H1 (cell line): ENCODE measurements at regions not wholly inside any gene's neighbourhood (a gene's known extent, or its start where the extent isn't known, plus 50 kb on each side); places are given as distances from the start of the nearest gene placed in this dataset.

Experiments
- CTCF ChIA-PET: fragments of 300-600 bp; sonication (Branson Sonifier 250); formaldehyde crosslinking; loops from one replicate; lab custom pipeline; 2021; ENCODE audit not compliant: partially characterized antibody; lab: Charles Lee
- POLR2A ChIA-PET: fragments of 300-600 bp; sonication (Branson Sonifier 250); formaldehyde crosslinking; loops from one replicate; lab custom pipeline; 2021; ENCODE audit warnings: inconsistent platforms; ENCODE audit not compliant: partially characterized antibody; lab: Charles Lee
- DNase-seq, 2 experiments: peaks; one replicate each; pipeline versions ENCODE4 v3.0.0 to v3.0.0-alpha.2; 2010 to 2022; ENCODE audit warnings: low spot score in 2 of 2, low read depth in 1 of 2, mixed read lengths in 1 of 2
- FAIRE-seq: peaks from 2 replicates; lab custom pipeline; 2011; peaks lifted over from hg19 to GRCh38; lab: Jason Lieb, UNC
- H2AFZ ChIP-seq: 2 replicates; pipeline ENCODE4 v1.8.1; 2012; ENCODE audit warnings: low read length, inconsistent platforms
- H2AK5ac ChIP-seq: 2 replicates; pipeline ENCODE4 v1.6.1; 2013; ENCODE audit warnings: low read depth, low read length
- H2BK120ac ChIP-seq: replicated peaks from 2 replicates; pipeline ENCODE3; 2013; ENCODE audit warnings: low read depth, low read length, inconsistent platforms
- H2BK12ac ChIP-seq: 2 replicates; pipeline ENCODE4 v1.6.1; 2013; ENCODE audit warnings: low read depth, low read length
- H2BK15ac ChIP-seq: 2 replicates; pipeline ENCODE4 v1.6.1; 2013; ENCODE audit warnings: low read length
- H2BK20ac ChIP-seq: 2 replicates; pipeline ENCODE4 v1.6.1; 2013; ENCODE audit warnings: low read length
- H2BK5ac ChIP-seq: 2 replicates; pipeline ENCODE4 v1.6.1; 2013; ENCODE audit warnings: low read depth, low read length
- H3K14ac ChIP-seq: 2 replicates; pipeline ENCODE4 v1.6.1; 2013; ENCODE audit warnings: inconsistent platforms; ENCODE audit not compliant: insufficient read length
- H3K18ac ChIP-seq: 2 replicates; pipeline ENCODE4 v1.6.1; 2013; ENCODE audit warnings: low read length; ENCODE audit errors: extremely low read depth
- H3K23ac ChIP-seq: 2 replicates; pipeline ENCODE4 v1.6.1; 2013; ENCODE audit warnings: inconsistent platforms; ENCODE audit not compliant: insufficient read length
- H3K23me2 ChIP-seq: 2 replicates; pipeline ENCODE4 v1.6.1; 2013; ENCODE audit warnings: low read depth, low read length
- H3K27ac ChIP-seq: 2 replicates; pipeline ENCODE4 v1.6.1; 2011; ENCODE audit warnings: low read depth, low read length, inconsistent platforms
- H3K27me3 ChIP-seq, 4 experiments: replicated peaks in 1 of 4; 1 replicate in 1 of 4; 2 replicates in 3 of 4; pipeline versions ENCODE4 v1.6.1 to v1.8.1; 2011 to 2013; ENCODE audit warnings: low read length in 3 of 4, mild to moderate bottlenecking in 3 of 4, inconsistent platforms in 2 of 4, mixed read lengths in 2 of 4, moderate library complexity in 1 of 4; ENCODE audit not compliant: control insufficient read depth in 3 of 4, insufficient read depth in 3 of 4; ENCODE audit errors: extremely low read depth in 1 of 4
- H3K36me3 ChIP-seq, 4 experiments: 2 replicates each; pipeline versions ENCODE4 v1.6.1 to v1.8.1; 2011 to 2013; ENCODE audit warnings: mild to moderate bottlenecking in 4 of 4, low read length in 3 of 4, moderate library complexity in 2 of 4, control low read depth in 1 of 4, inconsistent platforms in 1 of 4; ENCODE audit not compliant: insufficient read depth in 4 of 4, control insufficient read depth in 2 of 4
- H3K4ac ChIP-seq: replicated peaks from 2 replicates; pipeline ENCODE3; 2013; ENCODE audit warnings: low read length, low read depth, mixed read lengths, inconsistent platforms; ENCODE audit not compliant: insufficient read length
- H3K4me1 ChIP-seq, 4 experiments: replicated peaks in 1 of 4; 1 replicate in 1 of 4; 2 replicates in 3 of 4; pipeline versions ENCODE4 v1.6.1 to v1.8.1; 2011 to 2013; ENCODE audit warnings: low read length in 3 of 4, inconsistent platforms in 2 of 4, mixed read lengths in 1 of 4; ENCODE audit not compliant: insufficient read depth in 4 of 4, control insufficient read depth in 3 of 4
- H3K4me2 ChIP-seq, 2 experiments: 2 replicates each; pipeline versions ENCODE4 v1.6.1 to v1.8.1; 2011 to 2013; ENCODE audit warnings: low read depth in 2 of 2, low read length in 2 of 2, control low read depth in 1 of 2, inconsistent platforms in 1 of 2, mild to moderate bottlenecking in 1 of 2; ENCODE audit not compliant: insufficient read depth in 1 of 2
- H3K4me3 ChIP-seq, 4 experiments: fragments of 200-600, 300-600 bp in 1 of 4; sonication (generic), shearing (Covaris generic), sonication (Bioruptor Twin) in 1 of 4; 2 replicates each; pipeline versions ENCODE4 v1.5.1 to v1.8.1; 2011 to 2016; ENCODE audit warnings: low read length in 4 of 4, low read depth in 3 of 4, control low read depth in 2 of 4, inconsistent platforms in 2 of 4, mild to moderate bottlenecking in 2 of 4, mixed read lengths in 1 of 4, moderate library complexity in 1 of 4; ENCODE audit not compliant: insufficient read depth in 2 of 4; ENCODE audit errors: extremely low read depth in 1 of 4
- H3K56ac ChIP-seq: replicated peaks from 2 replicates; pipeline ENCODE3; 2013; ENCODE audit warnings: low read depth, mild to moderate bottlenecking, mixed read lengths, low read length, inconsistent platforms; ENCODE audit not compliant: insufficient read length
- H3K79me1 ChIP-seq: 2 replicates; pipeline ENCODE4 v1.6.1; 2013; ENCODE audit warnings: low read depth, low read length, control low read depth
- H3K79me2 ChIP-seq, 2 experiments: 2 replicates each; pipeline versions ENCODE4 v1.6.1 to v1.8.1; 2012 to 2013; ENCODE audit warnings: low read length in 2 of 2, mild to moderate bottlenecking in 2 of 2, inconsistent platforms in 1 of 2; ENCODE audit not compliant: insufficient read depth in 2 of 2, control insufficient read depth in 1 of 2
- H3K9ac ChIP-seq, 4 experiments: replicated peaks in 1 of 4; 1 replicate in 1 of 4; 2 replicates in 3 of 4; pipeline versions ENCODE4 v1.6.1 to v1.8.1; 2011 to 2013; ENCODE audit warnings: low read depth in 3 of 4, low read length in 3 of 4, control low read depth in 2 of 4, mild to moderate bottlenecking in 2 of 4, moderate library complexity in 2 of 4, inconsistent platforms in 1 of 4; ENCODE audit errors: extremely low read depth in 1 of 4
- H3K9me3 ChIP-seq, 2 experiments: 2 replicates each; pipeline versions ENCODE4 v1.6.1 to v1.8.1; 2012 to 2013; ENCODE audit warnings: mild to moderate bottlenecking in 2 of 2, moderate library complexity in 2 of 2, control low read depth in 1 of 2, inconsistent platforms in 1 of 2, low read depth in 1 of 2, low read length in 1 of 2, mixed read lengths in 1 of 2; ENCODE audit not compliant: insufficient read depth in 2 of 2
- H4K20me1 ChIP-seq, 2 experiments: replicated peaks in 1 of 2; 2 replicates each; pipeline versions ENCODE3 to v1.8.1; 2011 to 2013; ENCODE audit warnings: inconsistent platforms in 2 of 2, low read length in 2 of 2, mild to moderate bottlenecking in 1 of 2; ENCODE audit not compliant: insufficient read depth in 2 of 2, control insufficient read depth in 1 of 2
- H4K5ac ChIP-seq: 2 replicates; pipeline ENCODE4 v1.6.1; 2013; ENCODE audit warnings: low read length, low read depth, mixed read lengths, inconsistent platforms; ENCODE audit not compliant: insufficient read length
- H4K8ac ChIP-seq: 2 replicates; pipeline ENCODE4 v1.8.0; 2013; ENCODE audit warnings: mild to moderate bottlenecking, moderate library complexity, low read length, inconsistent platforms; ENCODE audit not compliant: insufficient read depth; ENCODE audit errors: extremely low read depth
- H4K91ac ChIP-seq: replicated peaks from 2 replicates; pipeline ENCODE3; 2013; ENCODE audit warnings: low read length, mixed read lengths, inconsistent platforms; ENCODE audit not compliant: insufficient read length
- BCL11A ChIP-seq, 2 experiments: IDR thresholded peaks; one replicate each; pipeline ENCODE4 v1.6.1; 2011; ENCODE audit warnings: low read depth in 2 of 2, low read length in 2 of 2, mild to moderate bottlenecking in 2 of 2
- CHD2 ChIP-seq: IDR thresholded peaks from 2 replicates; pipeline ENCODE4 v1.6.1; 2012; ENCODE audit warnings: low read length, improper control_type of control experiment
- CTBP2 ChIP-seq: IDR thresholded peaks from 2 replicates; pipeline ENCODE4 v1.7.0; 2011; ENCODE audit warnings: borderline replicate concordance, mild to moderate bottlenecking, moderate library complexity, mixed read lengths, low read length; ENCODE audit not compliant: insufficient read depth, insufficient read length
- EP300 ChIP-seq, 2 experiments: IDR thresholded peaks; 1 replicate in 1 of 2; 2 replicates in 1 of 2; pipeline ENCODE4 v1.6.1; 2011 to 2012; ENCODE audit warnings: low read depth in 2 of 2, low read length in 2 of 2, mild to moderate bottlenecking in 2 of 2, borderline replicate concordance in 1 of 2, inconsistent platforms in 1 of 2, moderate library complexity in 1 of 2
- FOSL1 ChIP-seq: IDR thresholded peaks from 2 replicates; pipeline ENCODE4 v1.6.1; 2011; ENCODE audit warnings: mild to moderate bottlenecking, low read depth, low read length, moderate library complexity; ENCODE audit not compliant: insufficient read depth
- JUN ChIP-seq: IDR thresholded peaks from 2 replicates; pipeline ENCODE4 v1.6.1; 2011; ENCODE audit warnings: low read depth, mild to moderate bottlenecking, improper control_type of control experiment, low read length
- NANOG ChIP-seq: IDR thresholded peaks from 2 replicates; pipeline ENCODE4 v1.6.1; 2011; ENCODE audit warnings: low read length, low read depth, mild to moderate bottlenecking, inconsistent platforms; ENCODE audit not compliant: insufficient read depth, poor library complexity, severe bottlenecking
- PHF8 ChIP-seq: fragments of 200-600 bp; sonication (generic); conservative IDR thresholded peaks from 2 replicates; pipeline ENCODE4 v1.7.1; 2012; ENCODE audit warnings: low read depth, mild to moderate bottlenecking, inconsistent platforms, low read length, moderate library complexity
- RAD21 ChIP-seq, 2 experiments: IDR thresholded peaks in 1 of 2; conservative IDR thresholded peaks in 1 of 2; 2 replicates each; pipeline ENCODE4 v1.6.1; 2011; ENCODE audit warnings: low read depth in 2 of 2, low read length in 2 of 2, improper control_type of control experiment in 1 of 2, inconsistent platforms in 1 of 2, mild to moderate bottlenecking in 1 of 2, moderate library complexity in 1 of 2
- ZNF274 ChIP-seq: IDR thresholded peaks from 2 replicates; pipeline ENCODE4 v1.7.0; 2012; ENCODE audit warnings: low read length, borderline replicate concordance; ENCODE audit errors: extremely low read depth
- TF ChIP-seq, protein P1 (sequence below): IDR thresholded peaks from 2 replicates; pipeline ENCODE4 v1.6.1; 2012; ENCODE audit warnings: inconsistent platforms

DNA sequence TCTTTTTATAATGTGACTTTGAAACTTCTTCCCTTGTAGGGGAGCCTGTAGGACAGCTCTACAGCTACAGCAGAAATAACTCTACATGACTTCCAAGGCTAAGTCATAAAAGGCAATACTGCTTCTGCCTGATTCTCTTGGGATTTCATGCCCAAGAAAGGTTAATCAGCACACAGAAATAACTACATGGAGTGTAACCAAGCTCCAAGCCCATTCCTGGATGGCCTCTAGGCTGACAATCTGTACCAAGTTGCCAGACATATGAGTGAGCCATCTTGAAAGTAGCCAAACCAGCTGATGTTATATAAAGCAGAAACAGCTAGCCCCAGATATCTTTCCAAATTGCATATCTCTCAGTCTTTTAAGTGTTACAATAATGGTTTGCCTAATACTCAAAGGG, 75.8 kb upstream of the OSTN start:
- Histone ChIP-seq H2BK5ac (no peak overlapping the region), H2AFZ (no peak overlapping the region), H2BK20ac (no peak overlapping the region), H4K20me1 (no peaks in the 10 kb centered on the region), H2BK12ac (no peak overlapping the region), H2BK15ac (no peak overlapping the region), H3K79me2 (no peaks in the 10 kb centered on the region), H3K14ac (no peak overlapping the region), H3K36me3 (no peaks in the 10 kb centered on the region), H3K23me2 (no peaks in the 10 kb centered on the region; the same call in 1 of the 2 replicates), H3K27me3 (no peaks in the 10 kb centered on the region), H3K56ac (no peak overlapping the region), H3K79me1 (no peaks in the 10 kb centered on the region), H3K23ac (no peak overlapping the region), H3K18ac (no peak overlapping the region), H3K9ac (no peak overlapping the region), H3K27ac (no peak overlapping the region), H4K8ac (no peak overlapping the region), H4K91ac (no peak overlapping the region), H3K4me3 (no peak overlapping the region), H4K5ac (no peak overlapping the region), H3K4ac (no peak overlapping the region), H3K4me2 (no peak overlapping the region), H3K9me3 (peaks cover 0 to 10% of the 10 kb centered on the region in 2 experiments; a peak in 1 of 4 replicates), H2AK5ac (no peak overlapping the region), H3K4me1 (no peaks in the 10 kb centered on the region), H2BK120ac (no peak overlapping the region)
- POLR2A ChIA-PET = no interaction called here
- CTCF ChIA-PET = no interaction called here
- DNase-seq (no peak), FAIRE-seq (no peak)
- TF ChIP-seq BCL11A (IDR thresholded peaks at IDR 0.05; ENCODE audit: low read depth in 2 of 2, low read length in 2 of 2) = no peak
- no peak for TF ChIP-seq CTBP2
- TF ChIP-seq NANOG = no peak
- TF ChIP-seq EP300 (IDR thresholded peaks at IDR 0.05; ENCODE audit: borderline replicate concordance in 1 of 2, low read depth in 2 of 2, low read length in 2 of 2) = no peak
- no peak for TF ChIP-seq JUN
- TF ChIP-seq ZNF274 = no peak
- TF ChIP-seq RAD21 (IDR thresholded peaks at IDR 0.05 in 1 of 2, conservative IDR thresholded peaks at IDR 0.05 in 1 of 2; ENCODE audit: low read depth in 2 of 2, low read length in 2 of 2) = no peak
- TF ChIP-seq CHD2 = no peak
- TF ChIP-seq, protein P1, sequence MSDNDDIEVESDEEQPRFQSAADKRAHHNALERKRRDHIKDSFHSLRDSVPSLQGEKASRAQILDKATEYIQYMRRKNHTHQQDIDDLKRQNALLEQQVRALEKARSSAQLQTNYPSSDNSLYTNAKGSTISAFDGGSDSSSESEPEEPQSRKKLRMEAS = no peak
- no peak for TF ChIP-seq PHF8
- no peak for TF ChIP-seq FOSL1
